OCI-LY7 (cell line): ENCODE measurements at regions not wholly inside any gene's neighbourhood (a gene's known extent, or its start where the extent isn't known, plus 50 kb on each side); places are given as distances from the start of the nearest gene placed in this dataset.

Source experiments
- BruUV-seq: library from RNA; stranded (reverse); fragments of 400-500 nt; replicated peaks from 2 replicates; lab custom pipeline; 2021; lab: Mats Ljungman, UMichigan
- CTCF ChIA-PET: fragments of 300-600 bp; sonication (Branson Sonifier 250); formaldehyde crosslinking; loops from one replicate; lab custom pipeline; 2022; ENCODE audit warnings: antibody characterized with exemption; ENCODE audit not compliant: unreplicated experiment; lab: Charles Lee
- POLR2A ChIA-PET: fragments of 300-600 bp; sonication (Branson Sonifier 250); formaldehyde crosslinking; loops from one replicate; lab custom pipeline; 2022; ENCODE audit warnings: antibody characterized with exemption; lab: Charles Lee
- DNase-seq: peaks from one replicate; pipeline ENCODE4 v3.0.0-alpha.2; 2015; ENCODE audit warnings: low spot score
- H2AFZ ChIP-seq: fragments of 200-600 bp; sonication (generic), shearing (Covaris generic); 2 replicates; pipeline ENCODE4 v1.6.1; 2014; ENCODE audit warnings: mild to moderate bottlenecking, antibody characterized with exemption, low read length, moderate library complexity
- H3K27ac ChIP-seq: fragments of 200-600 bp; sonication (generic); 2 replicates; pipeline ENCODE4 v1.5.1; 2014; ENCODE audit warnings: mixed run types, low read depth, mild to moderate bottlenecking, moderate library complexity, low read length, inconsistent platforms; ENCODE audit not compliant: poor library complexity, severe bottlenecking
- H3K36me3 ChIP-seq: fragments of 200-600 bp; sonication (generic); 2 replicates; pipeline ENCODE4 v1.6.1; 2014; ENCODE audit warnings: mild to moderate bottlenecking, antibody characterized with exemption, low read length, moderate library complexity, mixed read lengths; ENCODE audit not compliant: insufficient read depth
- H3K4me1 ChIP-seq: fragments of 200-600 bp; sonication (generic); 2 replicates; pipeline ENCODE4 v1.5.1; 2014; ENCODE audit warnings: mild to moderate bottlenecking, low read length; ENCODE audit not compliant: insufficient read depth, poor library complexity, severe bottlenecking
- H3K4me2 ChIP-seq: fragments of 200-600 bp; sonication (generic); 2 replicates; pipeline ENCODE4 v1.6.1; 2014; ENCODE audit warnings: mild to moderate bottlenecking, low read length
- H3K4me3 ChIP-seq: fragments of 200-600 bp; sonication (generic); 2 replicates; pipeline ENCODE4 v1.5.1; 2014; ENCODE audit warnings: mild to moderate bottlenecking, low read depth, low read length; ENCODE audit not compliant: poor library complexity, severe bottlenecking
- H3K79me2 ChIP-seq: fragments of 200-600 bp; sonication (generic); 2 replicates; pipeline ENCODE4 v1.6.1; 2016; ENCODE audit warnings: low read depth, mild to moderate bottlenecking, low read length, moderate library complexity, mixed read lengths; ENCODE audit not compliant: insufficient read depth
- H3K9me2 ChIP-seq: fragments of 200-600 bp; sonication (generic); 2 replicates; pipeline ENCODE4 v1.6.1; 2016; ENCODE audit warnings: mild to moderate bottlenecking, low read length, mixed read lengths; ENCODE audit not compliant: insufficient read depth
- H3K9me3 ChIP-seq: fragments of 200-600 bp; sonication (generic); 2 replicates; pipeline ENCODE4 v1.6.1; 2014; ENCODE audit warnings: mild to moderate bottlenecking, mixed run types, low read length, mixed read lengths
- H4K20me1 ChIP-seq: fragments of 200-600 bp; sonication (generic); 2 replicates; pipeline ENCODE4 v1.6.1; 2014; ENCODE audit warnings: mild to moderate bottlenecking, antibody characterized with exemption, low read length, moderate library complexity, mixed read lengths; ENCODE audit not compliant: insufficient read depth
- CTCF ChIP-seq: fragments of 200-600 bp; sonication (generic); conservative IDR thresholded peaks from 2 replicates; pipeline ENCODE4 v1.5.1; 2014; ENCODE audit warnings: mild to moderate bottlenecking, antibody characterized with exemption, low read length, moderate library complexity, mixed read lengths
- EZH2phosphoT487 ChIP-seq: fragments of 200-600 bp; sonication (generic); IDR thresholded peaks from 2 replicates; pipeline ENCODE4 v1.6.1; 2018; ENCODE audit warnings: low read depth, borderline replicate concordance, mild to moderate bottlenecking, mixed run types, antibody characterized with exemption, low read length, moderate library complexity, mixed read lengths
- intact Hi-C: fragments of 100-400 bp; cut with micrococcal nuclease; formaldehyde crosslinking; loops from one replicate; pipeline ENCODE4 v1.10.0; 2022; ENCODE audit not compliant: unreplicated experiment

- no peaks in the 10 kb centered on the region for H3K4me1 ChIP-seq
- TF ChIP-seq EZH2phosphoT487 (no peak), CTCF (no peak)
- H3K36me3 ChIP-seq: no peaks in the 10 kb centered on the region
- H3K27ac ChIP-seq: no peak overlapping the region
- no peak for DNase-seq
- H3K79me2 ChIP-seq: no peaks in the 10 kb centered on the region
- ChIA-PET POLR2A (no interaction called here), CTCF (no interaction called here)
- H2AFZ ChIP-seq: no peak overlapping the region
- no peak overlapping the region for H3K4me3 ChIP-seq
- H3K9me2 ChIP-seq: no peaks in the 10 kb centered on the region
- no peak overlapping the region for H3K4me2 ChIP-seq
- intact Hi-C loops: no loop called here
- H4K20me1 ChIP-seq: no peaks in the 10 kb centered on the region
- no TSS peak for BruUV-seq
- no peaks in the 10 kb centered on the region for H3K9me3 ChIP-seq
Measured at GRCh38 chr2:146950911-146951310, 893.9 kb upstream of the ACVR2A start.

GRCh38 chr2:146950361-146950760, 894.5 kb upstream of the ACVR2A start:
- TF ChIP-seq CTCF: no peak
- no peak for TF ChIP-seq EZH2phosphoT487
- Histone ChIP-seq H4K20me1 (no peaks in the 10 kb centered on the region), H3K4me2 (no peak overlapping the region), H3K4me3 (no peak overlapping the region), H2AFZ (no peak overlapping the region), H3K9me3 (no peaks in the 10 kb centered on the region), H3K79me2 (no peaks in the 10 kb centered on the region), H3K27ac (no peak overlapping the region), H3K9me2 (no peaks in the 10 kb centered on the region), H3K4me1 (no peaks in the 10 kb centered on the region), H3K36me3 (no peaks in the 10 kb centered on the region)
- intact Hi-C loops: no loop called here
- POLR2A ChIA-PET: no interaction called here
- CTCF ChIA-PET: no interaction called here
- DNase-seq: no peak
- BruUV-seq: no TSS peak

GRCh38 chr2:146949400-146949799, 895.4 kb upstream of the ACVR2A start:
- no peak for DNase-seq
- Histone ChIP-seq H2AFZ (no peak overlapping the region), H3K79me2 (no peaks in the 10 kb centered on the region), H3K27ac (no peak overlapping the region), H3K36me3 (no peaks in the 10 kb centered on the region), H3K4me2 (no peak overlapping the region), H4K20me1 (no peaks in the 10 kb centered on the region), H3K4me3 (no peak overlapping the region), H3K4me1 (no peaks in the 10 kb centered on the region), H3K9me2 (no peaks in the 10 kb centered on the region), H3K9me3 (no peaks in the 10 kb centered on the region)
- ChIA-PET POLR2A (no interaction called here), CTCF (no interaction called here)
- TF ChIP-seq CTCF: no peak
- no peak for TF ChIP-seq EZH2phosphoT487
- no TSS peak for BruUV-seq
- intact Hi-C loops: no loop called here
